Keratinocyte (primary cell): ENCODE measurements at regions not wholly inside any gene's neighbourhood (a gene's known extent, or its start where the extent isn't known, plus 50 kb on each side); places are given as distances from the start of the nearest gene placed in this dataset.

Experiments used
- EZH2 ChIP-seq: IDR thresholded peaks from one replicate; pipeline ENCODE4 v1.6.1; 2012; ENCODE audit warnings: inconsistent platforms, mild to moderate bottlenecking, low read length, moderate library complexity
- TF ChIP-seq, protein P1 (sequence below), 3 experiments: IDR thresholded peaks in 1 of 3; conservative IDR thresholded peaks in 1 of 3; optimal IDR thresholded peaks in 1 of 3; 2 replicates in 2 of 3; 3 replicates in 1 of 3; pipeline versions ENCODE3 to v1.5.1; 2011; ENCODE audit warnings: low read length in 3 of 3, mild to moderate bottlenecking in 3 of 3, moderate library complexity in 2 of 3, control low read depth in 1 of 3, inconsistent platforms in 1 of 3; ENCODE audit not compliant: insufficient read depth in 2 of 3; ENCODE audit errors: extremely low read depth in 1 of 3

DNA sequence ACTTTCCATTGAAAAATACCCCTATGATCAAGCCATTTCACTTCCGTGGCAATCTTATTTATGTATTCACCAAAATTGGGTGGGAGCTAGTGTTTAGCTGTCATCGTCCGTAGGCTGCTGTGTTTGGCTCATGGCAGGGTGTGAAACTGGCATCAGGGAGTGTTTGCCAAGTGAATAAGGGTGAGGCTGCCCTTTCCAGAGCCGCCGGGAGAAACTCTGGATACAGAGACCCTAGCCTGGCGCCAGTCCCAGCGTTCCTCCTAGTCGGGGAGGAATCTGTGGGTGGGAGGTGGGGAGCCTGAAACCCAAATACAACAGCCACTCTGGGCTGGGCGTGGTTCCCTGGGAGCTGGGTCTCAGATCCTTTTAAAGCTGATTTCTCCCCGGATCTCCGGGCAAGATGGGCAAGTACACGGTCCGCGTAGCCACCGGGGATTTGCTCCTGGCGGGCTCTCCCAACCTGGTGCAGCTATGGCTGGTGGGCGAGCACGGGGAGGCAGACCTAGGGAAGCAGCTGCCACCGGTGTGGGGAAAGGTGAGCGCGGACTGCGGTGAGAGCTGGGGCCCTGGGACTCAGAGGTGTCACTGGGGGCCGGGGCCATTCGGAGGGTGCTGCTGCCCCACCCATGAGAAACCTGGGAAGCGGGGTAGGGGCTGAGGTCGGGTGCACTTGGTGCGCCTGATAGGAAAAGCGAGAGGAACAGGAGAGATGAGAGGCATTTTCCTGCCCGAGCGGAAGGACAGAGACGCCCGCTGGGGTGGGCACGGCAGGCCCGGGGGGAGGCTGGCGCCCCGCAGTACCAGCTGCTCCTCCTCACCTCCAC lies 62.1 kb upstream of the TEKT1 start:
- TF ChIP-seq, protein P1, sequence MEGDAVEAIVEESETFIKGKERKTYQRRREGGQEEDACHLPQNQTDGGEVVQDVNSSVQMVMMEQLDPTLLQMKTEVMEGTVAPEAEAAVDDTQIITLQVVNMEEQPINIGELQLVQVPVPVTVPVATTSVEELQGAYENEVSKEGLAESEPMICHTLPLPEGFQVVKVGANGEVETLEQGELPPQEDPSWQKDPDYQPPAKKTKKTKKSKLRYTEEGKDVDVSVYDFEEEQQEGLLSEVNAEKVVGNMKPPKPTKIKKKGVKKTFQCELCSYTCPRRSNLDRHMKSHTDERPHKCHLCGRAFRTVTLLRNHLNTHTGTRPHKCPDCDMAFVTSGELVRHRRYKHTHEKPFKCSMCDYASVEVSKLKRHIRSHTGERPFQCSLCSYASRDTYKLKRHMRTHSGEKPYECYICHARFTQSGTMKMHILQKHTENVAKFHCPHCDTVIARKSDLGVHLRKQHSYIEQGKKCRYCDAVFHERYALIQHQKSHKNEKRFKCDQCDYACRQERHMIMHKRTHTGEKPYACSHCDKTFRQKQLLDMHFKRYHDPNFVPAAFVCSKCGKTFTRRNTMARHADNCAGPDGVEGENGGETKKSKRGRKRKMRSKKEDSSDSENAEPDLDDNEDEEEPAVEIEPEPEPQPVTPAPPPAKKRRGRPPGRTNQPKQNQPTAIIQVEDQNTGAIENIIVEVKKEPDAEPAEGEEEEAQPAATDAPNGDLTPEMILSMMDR (optimal IDR thresholded peaks at IDR 0.05 in 1 of 3, IDR thresholded peaks at IDR 0.05 in 1 of 3, conservative IDR thresholded peaks at IDR 0.05 in 1 of 3; ENCODE audit: extremely low read depth in 1 of 3, insufficient read depth in 2 of 3, low read length in 3 of 3): no peak
- no peak for TF ChIP-seq EZH2
